NCI-H2029 treated with DMSO at 0.1 percent for 48 hours (cell line): ENCODE measurements at regions not wholly inside any gene's neighbourhood (a gene's known extent, or its start where the extent isn't known, plus 50 kb on each side); places are given as distances from the start of the nearest gene placed in this dataset.

ENCODE experiments used
- DNase-seq: peaks from one replicate; lab custom pipeline; 2025; lab: John Stamatoyannopoulos, UW

DNA sequence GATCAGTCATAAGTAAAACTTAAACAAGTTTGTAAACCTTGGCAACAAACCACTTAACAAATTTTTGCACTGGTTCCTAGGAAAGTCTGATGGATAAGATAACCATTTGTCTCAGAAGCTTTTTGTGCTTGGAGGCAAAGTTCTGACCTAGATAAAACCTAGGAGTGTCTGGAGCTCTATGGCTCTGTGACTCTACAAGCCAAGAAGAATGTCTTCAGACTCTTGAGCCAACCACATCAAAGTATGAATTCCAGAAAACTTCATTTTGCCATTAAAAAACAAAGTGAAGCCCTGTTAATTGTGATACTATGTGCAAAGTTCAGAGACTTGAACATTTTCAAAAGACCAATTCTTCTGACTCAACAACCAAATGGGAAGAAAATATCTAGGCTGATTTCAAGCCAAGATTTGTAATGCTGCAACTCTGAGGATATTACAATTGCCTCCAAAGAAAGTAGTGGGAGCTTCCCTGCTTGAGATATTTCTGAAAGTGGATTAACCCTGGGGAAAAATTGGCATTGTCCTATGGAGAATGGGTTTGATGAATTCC, 158.1 kb upstream of the FOXQ1 start:
- no peak for DNase-seq

DNA sequence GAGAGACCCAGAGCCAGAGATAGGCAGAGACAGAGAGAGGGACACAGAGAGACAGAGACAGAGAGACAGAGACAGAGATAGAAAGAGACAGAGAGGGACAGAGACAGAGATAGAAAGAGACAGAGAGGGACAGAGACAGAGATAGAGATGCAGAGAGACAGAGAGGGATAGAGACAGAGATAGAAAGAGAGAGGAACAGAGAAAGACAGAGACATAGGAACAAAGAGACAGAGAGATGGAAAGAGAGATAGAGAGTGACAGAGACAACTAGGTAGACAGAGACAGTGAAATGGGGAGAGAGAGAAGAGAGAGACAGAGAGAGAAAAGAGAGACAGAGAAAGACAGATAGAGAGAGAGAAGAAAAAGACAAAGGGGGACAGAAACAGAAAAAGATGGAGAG, 165.4 kb upstream of the FOXQ1 start:
- DNase-seq: no peak

DNA sequence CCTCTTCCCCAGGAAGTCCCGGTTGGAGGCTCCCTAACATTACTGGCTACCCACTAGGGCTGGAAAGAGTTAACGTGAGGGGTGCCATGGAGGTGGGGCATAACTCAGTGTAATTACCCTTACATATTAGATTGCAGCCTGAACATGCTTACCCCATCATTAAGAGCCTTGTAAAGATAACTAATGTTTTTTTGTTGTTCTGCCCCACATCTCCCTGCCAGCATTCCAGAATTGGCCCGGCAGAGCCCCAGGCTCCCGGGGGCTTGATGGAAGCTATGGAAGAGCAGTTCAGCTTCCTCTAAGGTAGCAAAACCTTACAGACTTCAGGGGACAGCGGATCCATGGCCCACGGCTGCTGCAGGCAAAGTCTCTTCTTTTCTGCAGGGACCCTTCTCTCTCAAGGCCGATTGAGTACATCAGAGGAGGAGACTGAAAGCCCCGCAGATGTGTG, 166.1 kb upstream of the FOXQ1 start:
- no peak for DNase-seq

DNA sequence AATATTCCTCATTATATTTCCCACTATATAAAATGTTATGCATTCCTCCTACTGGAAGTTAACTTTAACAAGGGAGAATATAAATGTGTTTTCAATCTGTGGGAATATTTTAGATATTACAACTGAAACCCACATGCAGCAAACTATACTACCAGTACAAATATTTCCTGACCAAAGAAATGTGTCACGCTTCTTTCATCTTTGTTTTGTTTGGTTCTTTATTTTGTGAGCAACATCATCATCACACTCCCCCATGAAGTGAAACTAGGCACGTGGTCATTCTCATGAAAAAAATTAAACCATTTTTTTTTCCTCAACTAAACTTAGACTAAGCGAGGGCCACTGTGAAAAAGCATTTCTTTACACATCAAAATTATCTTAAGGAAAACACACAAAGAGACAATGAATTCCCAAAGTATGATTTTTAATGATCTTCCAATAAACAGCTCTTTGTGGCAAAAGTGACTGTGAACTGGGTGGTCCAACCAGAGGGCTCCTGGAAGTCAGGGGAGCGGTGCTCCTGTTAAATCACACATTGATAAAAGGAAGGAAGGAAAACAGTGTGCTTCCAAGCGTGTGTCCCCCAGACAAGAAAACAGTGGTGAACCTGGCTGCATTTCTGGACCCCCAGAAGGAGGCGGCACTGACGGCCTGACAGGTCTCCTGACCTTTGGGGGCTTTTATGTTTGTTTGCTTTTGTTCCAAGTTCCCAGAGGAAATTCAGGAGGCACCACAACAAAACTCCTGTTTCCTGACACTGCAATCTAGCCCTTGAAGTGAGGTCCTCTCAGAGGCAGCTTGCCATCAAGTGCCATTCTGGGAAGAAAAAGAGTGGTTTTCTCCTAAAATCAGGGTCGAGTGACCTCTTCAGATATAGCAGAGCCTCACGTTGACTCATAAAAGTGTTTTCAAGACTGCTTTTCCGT, 166.8 kb upstream of the FOXQ1 start:
- no peak for DNase-seq

DNA sequence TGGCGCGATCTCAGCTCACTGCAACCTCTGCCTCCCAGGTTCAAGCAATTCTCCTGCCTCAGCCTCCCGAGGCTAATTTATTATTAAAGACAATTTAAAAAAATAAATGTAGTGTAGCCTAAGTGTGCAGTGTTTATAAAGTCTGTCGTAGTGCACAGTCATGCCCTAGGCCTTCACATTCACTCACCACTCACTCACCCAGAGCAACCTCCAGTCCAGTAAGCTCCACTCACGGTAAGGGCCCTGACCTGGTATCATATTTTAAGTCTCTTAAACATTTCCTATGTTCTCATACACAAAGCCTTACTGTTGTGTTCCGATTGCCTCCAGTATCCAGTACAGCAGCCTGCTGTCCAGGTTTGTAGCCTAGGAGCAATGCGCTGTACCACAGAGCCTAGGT, 168.2 kb upstream of the FOXQ1 start:
- DNase-seq: no peak

DNA sequence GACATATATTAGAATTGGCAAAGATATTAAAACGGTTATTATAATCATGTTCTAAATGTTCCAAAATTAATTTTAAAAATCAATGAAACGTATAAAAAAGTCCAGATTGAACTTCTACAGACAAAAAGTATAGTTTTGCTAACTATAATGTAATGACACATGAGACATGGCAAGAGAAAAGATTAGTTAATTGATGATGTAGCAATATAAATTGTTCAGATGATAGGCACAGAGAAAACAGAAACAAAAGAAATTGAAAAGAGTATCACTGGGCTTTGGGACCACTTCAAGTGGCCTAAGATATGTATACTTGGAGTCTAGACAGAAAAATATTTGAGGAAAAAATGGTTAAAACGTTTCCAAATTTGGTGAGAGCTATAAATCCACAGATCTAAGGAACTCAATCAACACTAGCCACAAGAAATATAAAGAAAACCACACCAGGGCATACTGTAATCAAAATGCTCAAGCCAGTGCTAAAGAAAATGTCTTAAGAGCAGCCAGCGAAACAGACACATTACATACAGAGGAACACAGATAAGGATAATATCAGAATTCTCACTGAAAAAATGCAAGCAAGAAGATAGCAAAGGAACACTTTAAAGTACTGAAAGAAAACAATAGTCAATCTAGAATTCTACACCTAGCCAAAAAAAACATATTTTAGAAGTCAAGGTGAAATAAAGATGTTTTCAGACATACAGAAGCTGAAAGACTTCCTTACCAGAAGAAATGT, 172.6 kb upstream of the FOXQ1 start:
- no peak for DNase-seq

DNA sequence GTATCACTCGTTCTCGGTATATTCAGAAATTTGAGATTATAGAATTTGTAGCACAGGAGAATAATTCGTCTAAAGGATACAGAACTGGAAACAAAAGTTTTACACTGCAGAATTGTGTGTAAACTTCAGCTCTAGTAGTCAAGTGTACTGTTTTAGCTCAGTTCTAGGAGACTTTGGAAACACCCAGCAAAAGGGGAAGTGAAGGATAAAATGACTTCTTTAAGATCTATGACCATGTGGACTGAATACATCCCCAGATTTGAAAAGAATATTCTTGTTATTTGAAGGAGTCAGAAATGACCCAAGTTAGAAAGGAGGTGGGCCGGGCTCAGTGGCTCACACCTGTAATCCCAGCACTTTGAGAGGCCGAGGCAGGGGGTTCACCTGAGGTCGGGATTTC, 174.0 kb upstream of the FOXQ1 start:
- DNase-seq: no peak

DNA sequence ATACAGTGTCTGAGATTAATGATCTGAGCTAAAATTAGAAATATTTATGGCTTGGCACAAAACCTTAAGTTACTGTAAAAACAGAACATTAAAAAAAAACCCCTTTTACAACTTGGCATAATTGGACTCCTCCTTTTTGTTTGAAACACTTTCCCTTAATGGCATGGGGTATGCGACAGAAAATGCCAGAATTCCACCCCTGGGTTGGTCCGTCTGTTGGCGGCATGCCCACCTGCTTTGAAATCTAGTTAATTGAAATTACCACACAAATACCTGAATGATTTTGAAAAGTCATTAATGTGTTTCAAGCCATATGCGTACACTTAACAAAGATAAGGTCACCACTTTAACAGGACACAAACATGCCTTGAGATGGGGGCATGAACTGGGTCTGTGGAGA, 175.1 kb upstream of the FOXQ1 start:
- DNase-seq: no peak

DNA sequence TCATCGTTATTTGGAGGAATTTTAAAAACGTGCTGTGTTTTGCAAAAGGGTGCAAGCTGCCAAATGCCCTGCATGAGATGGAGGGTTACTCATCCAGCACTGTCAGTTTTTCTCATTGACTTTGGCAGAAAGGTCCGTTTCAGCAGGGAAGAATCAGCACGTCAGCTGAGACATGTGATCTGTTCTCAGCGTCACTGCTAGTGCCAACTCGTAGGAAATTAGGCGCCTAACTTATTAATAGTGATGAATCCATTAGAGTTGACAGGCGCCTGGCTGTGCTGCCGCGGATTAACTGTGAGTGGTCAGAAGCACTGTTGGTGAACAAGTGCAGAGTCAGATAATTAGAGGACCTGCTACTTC, 175.5 kb upstream of the FOXQ1 start:
- DNase-seq: peak; percentile 48

DNA sequence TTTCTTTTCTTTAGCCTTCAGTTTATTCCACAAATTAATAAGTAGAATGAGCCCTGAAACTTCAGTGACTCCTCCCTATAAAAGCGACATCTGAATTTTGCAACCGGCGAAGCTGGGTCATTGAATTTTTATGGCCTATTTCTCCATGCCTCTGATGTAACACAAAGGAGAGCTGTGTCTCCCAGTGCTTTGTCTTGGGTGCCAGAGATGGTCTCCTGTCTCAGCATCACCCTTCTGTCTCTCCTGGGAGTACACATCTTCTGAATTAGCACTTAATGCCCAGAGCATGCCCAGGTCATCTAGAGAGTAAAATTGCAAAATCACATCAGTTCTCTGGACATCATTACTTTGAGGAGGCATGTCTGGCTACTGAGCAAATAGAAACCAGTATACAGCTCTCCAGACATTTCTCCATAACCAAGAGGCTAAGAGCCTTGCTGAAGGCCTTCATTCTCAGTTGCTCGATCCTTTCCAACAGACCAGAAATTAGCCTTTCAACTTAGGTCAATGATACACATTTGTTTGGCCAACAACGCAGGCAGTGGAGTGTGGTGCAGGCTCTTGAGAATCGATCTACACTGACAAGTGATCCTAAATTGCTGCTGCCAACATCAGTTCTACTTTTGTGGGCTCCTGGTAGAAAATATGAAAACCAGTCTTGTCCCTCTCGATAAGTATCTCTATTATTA, 176.0 kb upstream of the FOXQ1 start:
- no peak for DNase-seq

DNA sequence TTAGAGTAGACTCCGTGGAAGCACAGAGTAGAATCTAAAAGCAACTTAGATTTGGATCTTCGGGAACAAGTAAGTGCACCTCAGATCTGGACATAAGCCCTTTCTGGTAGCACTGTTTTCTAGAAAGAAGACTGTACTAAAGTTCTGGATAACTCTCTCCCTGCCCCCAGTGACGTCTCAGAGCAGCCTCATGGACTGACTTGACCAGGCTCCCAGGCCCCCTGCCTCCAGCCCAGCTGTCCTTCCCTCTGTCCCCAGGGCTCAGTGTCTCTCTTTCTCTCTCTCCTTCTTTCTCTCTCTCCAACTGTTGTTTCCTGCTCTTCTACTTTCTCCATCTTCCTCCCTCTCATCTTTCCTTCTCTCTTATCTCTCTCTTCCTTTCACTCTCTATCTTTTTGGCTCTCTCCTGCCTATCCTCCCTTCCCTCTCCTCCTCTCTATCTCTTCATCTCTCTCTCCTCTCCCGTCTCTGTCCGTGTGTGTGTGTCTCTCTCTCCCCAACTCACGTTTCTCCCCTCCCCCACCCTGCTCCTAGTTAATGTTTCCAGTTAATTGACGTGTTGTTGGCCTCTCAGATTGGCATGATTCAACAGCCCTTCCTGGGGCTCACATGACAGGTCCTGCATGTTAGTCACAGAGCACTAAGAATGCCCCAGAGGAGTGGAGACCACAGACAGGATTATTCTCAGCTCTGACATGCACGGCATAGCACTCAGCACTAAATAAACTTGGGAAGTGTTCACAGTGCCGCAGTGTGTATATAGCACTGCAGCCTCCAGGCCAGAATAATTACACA, 180.4 kb upstream of the FOXQ1 start:
- DNase-seq: no peak

DNA sequence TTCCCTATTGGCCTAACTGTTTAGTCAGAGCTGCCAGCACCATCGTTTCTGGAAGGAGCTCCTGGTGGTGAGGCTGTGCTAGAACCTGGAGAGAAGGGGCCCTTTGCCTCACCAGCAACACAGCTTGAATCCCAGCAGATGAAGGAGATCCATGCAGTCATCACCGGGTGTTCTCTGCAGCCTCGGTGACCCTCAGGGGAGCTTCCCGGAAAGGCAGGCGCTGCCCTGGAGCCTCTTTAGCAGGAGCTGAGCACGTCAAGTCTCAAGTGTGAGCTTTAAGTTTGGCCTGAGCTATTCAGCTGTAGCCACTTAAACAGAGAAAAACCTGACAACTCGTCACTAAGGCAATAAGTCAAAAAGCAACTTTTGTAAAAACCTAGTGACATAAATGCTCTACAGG, 181.2 kb upstream of the FOXQ1 start:
- no peak for DNase-seq

DNA sequence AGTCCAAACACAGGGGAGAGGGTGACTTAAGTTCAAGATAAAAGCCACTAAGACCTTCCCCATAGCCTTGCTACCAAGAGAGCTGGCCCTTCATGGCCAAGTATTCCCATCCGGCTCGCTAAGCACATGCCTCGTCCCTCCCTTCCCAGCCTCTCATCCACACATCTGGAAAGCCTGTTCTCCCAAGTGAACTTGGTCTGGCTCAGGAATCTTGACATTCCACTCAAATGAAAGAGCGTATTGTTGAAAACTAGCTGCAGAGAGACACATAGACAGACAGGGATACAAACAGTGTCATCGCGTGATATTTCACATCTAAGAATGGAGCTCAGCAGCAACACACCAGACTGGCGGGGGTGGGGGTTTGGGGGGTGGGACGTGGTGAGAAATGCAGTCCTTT, 182.8 kb upstream of the FOXQ1 start:
- DNase-seq: no peak

DNA sequence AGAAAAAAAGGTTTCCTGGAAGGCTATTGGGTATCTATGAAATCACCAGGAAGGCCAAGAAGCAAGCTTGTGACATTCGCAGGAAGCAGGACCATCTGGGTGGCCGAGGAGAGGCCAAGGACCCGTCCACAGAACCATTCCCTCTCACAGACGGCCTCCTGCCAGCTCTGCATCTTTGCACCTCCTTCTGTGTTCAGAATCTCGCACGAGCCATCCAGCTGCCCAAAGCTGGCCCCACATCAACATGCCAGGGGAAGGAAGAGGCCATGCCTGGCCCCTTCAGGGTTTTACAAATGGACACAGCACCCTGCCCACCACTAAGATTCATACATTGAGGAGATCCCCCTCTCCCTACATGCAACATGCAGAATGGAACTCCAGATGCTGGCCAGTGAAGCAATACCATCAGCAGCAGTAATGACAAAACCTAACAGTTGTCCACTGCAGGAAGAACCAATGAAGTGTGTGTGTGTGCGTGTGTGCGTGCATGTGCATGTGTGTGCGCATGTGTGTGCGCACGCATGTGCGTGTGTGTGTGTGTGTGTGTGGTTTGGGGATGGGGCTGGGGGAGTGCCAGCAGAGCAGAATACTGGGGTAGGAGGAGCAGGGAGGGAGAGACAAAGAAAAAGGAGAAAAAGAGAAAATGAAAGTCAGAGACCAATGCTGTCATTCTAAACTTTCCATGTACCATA, 184.2 kb upstream of the FOXQ1 start:
- DNase-seq: no peak

DNA sequence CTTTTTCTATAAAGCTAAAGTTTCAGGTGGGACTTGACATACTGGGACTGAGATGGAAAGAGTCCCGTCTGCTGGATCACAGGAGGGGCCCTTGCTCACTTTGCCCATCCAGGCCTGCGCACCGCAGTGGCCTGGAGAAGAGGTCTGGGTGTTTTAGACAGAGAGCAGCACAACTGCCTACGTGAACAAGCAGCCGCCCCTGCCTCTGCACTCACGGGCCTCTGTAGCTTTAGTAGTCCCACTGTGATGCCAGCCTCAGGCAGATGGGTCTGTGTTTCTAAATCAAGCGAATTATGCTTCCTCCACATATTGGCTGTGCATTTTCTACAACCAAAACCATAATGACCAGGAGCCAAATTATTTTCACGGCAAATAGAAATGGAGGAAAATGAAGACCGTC, 184.8 kb upstream of the FOXQ1 start:
- DNase-seq: no peak

DNA sequence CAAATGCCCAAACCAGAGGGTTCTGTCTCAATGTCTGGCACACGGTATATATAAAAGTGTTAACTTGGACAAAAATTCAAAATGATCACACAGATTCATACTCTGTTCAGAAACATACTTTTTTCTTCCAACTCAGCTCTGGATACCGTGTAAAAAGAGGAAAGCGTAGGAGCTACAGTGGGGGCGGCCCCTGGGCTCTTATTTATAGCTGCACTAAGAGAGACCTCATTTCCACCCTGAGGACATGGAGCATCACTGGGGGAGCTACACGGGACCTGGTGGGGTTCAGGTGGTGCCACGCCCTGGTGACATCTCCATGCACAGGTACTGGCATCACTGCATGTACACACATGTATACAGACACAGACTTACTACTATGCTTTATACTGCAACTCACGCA, 185.9 kb upstream of the FOXQ1 start:
- DNase-seq: no peak

DNA sequence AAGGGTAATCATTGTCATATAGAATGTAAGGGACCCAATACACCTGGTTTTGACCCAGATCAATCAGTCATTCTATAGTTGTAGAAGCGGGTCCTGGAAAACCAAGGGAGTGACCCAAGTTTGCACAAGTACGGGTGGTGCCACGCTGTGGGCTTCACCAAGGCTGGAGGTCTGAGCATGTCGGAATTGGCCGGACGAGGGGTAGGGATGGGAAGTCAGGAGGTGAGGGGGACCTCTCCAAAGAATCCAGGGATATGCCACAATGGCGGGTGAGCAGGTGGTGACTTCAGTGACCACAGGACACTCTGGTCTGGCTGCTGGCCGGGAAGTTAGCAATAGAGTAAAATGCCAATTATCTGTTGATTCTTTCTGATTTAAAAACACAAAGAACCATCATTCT, 186.6 kb upstream of the FOXQ1 start:
- no peak for DNase-seq

DNA sequence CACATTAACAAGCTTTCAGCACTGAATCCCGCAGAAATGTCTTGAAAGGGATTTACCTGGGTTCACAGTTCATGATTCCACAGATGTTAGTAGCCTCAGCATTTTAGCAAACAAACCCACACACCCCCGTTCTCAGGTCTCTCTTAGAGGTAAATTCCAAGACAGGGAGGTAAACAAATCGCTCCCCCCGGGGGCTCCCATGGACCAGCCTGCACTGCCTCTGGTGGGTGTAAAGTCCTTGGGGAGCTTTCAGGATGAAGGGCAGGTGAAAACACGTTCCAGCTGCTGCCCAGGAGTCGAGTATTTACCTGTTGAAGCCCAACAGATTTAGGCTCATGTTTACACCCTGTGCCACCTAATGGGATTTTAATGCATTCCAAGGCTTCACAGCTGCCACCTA, 187.0 kb upstream of the FOXQ1 start:
- DNase-seq: no peak

DNA sequence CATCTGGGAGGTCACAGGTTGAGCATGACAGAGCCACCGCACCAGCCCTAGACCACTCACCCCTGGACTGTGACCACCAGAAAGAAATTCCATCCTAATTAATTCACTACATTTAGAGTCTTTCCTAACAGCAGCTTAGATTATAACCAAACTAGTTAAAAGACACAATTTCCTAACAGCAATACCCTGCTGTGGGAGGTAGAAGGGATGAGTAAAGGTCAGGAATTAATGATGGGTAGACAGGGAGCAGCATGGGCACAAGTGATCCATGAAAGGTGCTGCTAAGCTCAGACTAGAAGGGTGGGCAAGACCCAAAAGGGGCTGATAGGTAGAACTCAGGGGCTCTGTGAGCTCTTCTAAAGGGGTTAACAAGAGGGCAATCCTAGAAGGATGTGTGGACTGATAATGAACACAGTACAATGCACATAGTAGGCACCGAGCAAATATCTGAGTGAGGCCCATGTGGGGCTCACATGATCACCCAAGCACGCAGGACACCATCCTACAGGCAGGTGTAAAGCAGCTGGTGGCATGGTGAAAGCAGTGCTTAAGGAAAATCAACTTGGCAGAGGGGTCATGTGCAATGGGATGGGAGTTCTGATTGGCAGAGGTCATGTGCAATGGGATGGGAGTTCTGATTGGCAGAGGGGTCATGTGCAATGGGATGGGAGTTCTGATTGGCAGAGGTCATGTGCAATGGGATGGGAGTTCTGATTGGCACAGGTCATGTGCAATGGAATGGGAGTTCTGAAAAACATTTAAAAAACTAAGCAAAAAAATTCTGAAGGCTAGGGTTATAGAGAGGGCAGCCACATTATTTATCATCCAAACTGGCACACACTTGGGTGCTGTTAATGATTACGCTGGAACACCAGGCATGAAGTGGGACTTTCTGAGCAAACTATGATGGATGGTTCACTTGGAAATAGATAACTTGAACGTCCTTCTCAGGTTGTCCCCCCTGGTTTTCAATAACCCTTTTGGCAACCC, 188.2 kb upstream of the FOXQ1 start:
- no peak for DNase-seq

DNA sequence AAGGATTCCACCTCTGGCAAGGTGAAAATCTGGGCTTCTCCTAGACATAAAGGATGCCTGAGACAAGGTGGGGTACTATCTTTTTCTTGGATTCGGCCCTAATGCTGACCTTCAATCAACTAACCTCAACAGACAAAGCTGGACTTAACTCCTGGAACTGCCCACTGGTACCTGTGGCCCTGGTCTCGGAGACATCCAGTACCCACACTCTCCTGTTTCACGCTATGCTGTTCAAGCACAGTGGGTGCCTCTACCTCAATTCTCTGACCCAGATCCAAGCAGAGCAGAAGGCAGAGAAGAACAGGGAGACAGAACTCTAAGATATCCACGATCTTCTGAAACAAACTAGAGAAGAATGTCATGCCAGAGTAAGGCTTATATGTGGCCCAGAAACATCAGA, 189.8 kb upstream of the FOXQ1 start:
- DNase-seq: no peak
